Stimulated activated CD4-positive, alpha-beta T cell treated with anti-CD3 and anti-CD28 coated beads, Interleukin-12 subunit alpha, Interleukin-12 subunit beta, amount 100 ng/mL, for 24 hours (primary cell): ENCODE measurements at regions not wholly inside any gene's neighbourhood (a gene's known extent, or its start where the extent isn't known, plus 50 kb on each side); places are given as distances from the start of the nearest gene placed in this dataset.
"Not testable (repeated sequence)": the region's sequence is repeated elsewhere in the genome, so short reads cannot be mapped to it uniquely, and the experiment has no call there.

Experiments used
- DNase-seq, 2 experiments: peaks; one replicate each; pipeline ENCODE4 v3.0.0-alpha.2; 2020; ENCODE audit warnings: low read depth in 2 of 2

DNA sequence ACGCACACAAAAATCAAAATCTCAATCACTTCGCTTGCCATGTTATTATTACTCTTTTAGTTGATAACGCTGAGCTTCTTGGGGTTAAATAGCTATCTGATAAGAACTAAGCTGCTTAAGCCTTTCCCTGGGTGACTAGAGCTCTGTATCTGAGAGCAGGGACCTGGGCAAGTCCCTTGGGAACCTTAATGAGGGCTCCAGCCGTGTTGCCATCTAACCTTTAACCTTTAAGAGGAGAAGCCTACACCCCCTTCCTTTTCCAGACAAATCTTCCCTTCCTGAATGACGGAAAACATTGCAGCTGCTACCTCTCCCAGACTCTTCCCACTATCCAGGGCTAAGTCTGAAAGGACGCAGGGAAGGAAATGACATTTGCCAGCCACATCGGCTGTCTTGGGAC is 216.5 kb upstream of the RAI14 start:
- no peak for DNase-seq

- DNase-seq, result not testable (repeated sequence)
Measured at GRCh38 chr5:34441767-34442166, 214.4 kb upstream of the RAI14 start.

DNA sequence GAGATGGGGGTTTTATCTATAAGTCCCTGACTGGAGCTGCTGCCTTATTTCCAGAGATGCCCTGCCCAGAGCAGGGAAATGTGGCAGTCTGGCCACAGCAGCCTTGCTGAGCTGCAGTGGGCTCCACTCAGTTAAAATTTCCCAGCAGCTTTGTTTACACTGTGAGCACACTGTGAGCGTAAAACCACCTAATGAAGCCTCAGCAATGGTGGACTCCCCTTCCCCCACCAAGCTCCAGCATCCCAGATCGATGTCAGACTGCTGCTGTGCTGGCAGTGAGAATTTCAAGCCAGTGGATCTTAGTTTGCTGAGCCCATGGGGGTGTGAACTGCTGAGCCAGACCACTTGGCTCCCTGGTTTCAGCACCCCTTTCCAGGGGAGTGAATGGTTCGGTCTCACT is 208.7 kb upstream of the RAI14 start:
- no peak for DNase-seq

DNA sequence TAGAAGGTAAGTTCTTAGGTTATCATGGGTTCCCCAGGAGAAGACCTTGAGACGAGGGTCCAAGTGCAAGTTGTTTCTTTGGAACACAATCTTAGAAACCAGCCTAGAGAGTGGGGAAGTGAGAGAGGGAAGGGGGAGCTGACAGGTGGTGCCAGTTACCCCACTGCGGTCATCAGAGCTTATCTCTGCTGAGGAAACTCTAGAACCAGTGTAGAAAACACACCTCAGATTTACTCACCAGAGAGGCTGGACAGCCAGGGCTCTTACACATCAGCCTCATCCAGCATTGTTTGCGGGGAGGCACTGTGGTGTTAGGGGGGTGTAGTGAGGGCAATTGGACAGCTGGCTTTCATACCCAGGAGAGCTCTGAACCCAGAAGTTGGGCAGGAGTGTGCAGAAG is 206.5 kb upstream of the RAI14 start:
- no peak for DNase-seq

DNA sequence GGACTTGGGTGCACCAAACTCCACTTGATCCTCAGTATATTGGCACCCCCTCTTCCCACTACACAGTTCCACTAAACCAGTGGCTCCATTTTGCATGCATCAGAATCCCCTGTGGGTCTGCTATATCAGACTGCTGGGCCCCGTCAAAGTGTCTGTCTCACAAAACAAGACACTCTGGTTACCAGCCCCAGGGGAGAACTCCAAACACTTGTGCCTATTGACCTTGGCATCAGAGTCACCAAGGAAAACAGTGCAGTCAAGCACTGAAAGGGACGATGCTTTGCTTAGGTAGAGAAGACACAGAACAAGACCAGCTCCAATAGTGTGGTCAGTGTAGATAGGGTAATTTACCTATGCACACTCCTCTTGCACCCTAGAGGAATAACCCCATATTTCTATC is 205.8 kb upstream of the RAI14 start:
- DNase-seq, result no peak

- DNase-seq, result no peak
Measured at GRCh38 chr5:34452170-34452828, 203.8 kb upstream of the RAI14 start.

- DNase-seq, result no peak
Measured at GRCh38 chr5:34455098-34455497, 201.0 kb upstream of the RAI14 start.

GRCh38 chr5:34459908-34460307 is 196.2 kb upstream of the RAI14 start:
- DNase-seq, result no peak

DNA sequence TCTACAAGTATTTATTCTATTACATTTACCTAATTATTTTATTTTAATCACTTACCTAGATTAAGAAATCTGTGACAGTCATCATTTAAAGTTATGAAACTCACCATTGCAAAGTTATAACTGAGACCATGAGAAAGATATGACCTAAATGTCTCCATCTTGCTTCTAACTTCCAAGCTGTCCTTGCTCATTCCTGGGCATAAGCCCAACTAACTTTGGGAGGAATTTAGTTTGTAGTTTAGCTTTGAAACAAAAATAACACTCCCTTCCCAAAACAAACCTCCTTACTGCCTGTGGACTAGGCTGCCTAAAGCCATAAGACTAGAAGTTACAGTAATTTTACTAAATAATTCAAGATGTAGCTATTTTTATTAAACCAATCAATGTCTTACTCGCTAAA is 195.6 kb upstream of the RAI14 start:
- DNase-seq, result no peak

DNA sequence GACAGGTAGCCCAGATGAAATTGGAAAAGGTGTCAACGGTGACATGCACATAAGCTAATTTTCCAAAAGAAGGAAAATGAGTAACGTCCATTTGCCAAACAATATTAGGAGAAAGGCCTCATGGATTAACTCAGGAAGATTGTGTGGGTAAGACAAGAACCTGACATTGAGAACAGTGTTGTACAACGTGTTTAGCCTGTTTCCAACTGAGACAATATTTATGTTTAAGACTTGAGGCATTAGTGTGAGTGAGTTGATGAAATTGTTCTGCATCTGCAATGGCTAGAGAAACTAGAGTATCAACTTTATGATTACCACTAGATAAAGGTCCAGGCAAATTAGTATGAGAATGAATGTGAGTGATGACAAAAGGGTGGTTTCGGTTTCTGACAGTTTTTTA is 191.3 kb upstream of the RAI14 start:
- no peak for DNase-seq

GRCh38 chr5:34465301-34465700 is 190.8 kb upstream of the RAI14 start:
- DNase-seq, result not testable (repeated sequence)

DNA sequence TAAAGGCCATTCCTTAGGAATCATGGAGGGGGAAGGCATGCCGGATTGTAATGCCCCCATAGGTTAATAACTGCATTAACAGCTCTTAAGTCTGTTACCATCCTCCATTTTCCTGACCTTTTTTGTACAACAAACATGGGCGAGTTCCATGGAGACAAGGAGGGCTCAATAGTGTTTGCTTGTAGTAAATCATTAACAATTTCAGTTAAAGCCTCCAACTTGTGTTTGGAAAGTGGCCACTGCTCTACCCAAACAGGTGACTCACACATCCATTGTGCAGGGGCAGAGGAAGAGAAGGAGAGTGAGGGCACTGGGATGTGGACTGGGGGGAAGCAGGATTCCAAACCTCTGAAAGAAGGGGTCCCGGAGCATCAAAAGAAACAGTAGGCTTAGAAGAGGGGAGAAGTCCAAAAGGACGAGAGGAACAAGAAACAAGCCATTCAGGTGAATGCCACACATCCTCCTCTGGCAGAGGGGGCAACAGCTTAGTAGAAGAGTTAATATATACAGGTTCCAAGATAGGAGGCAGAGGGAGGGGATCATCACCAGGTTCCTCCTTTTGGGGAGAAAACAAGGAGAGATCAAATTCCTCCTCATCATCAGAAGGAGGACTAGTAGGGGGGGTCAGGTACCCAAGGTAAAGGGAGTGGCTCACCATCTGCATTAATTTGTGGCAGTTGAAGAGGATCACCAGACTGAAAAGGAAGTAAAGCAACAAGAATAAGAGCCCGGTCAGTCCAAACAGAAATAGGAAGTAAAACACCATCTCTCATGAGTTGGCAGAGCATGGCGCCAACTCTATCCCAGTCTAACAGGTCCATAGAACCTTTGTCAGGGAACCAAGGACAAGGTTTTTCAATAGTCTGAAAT is 189.4 kb upstream of the RAI14 start:
- not testable (repeated sequence) for DNase-seq

DNA sequence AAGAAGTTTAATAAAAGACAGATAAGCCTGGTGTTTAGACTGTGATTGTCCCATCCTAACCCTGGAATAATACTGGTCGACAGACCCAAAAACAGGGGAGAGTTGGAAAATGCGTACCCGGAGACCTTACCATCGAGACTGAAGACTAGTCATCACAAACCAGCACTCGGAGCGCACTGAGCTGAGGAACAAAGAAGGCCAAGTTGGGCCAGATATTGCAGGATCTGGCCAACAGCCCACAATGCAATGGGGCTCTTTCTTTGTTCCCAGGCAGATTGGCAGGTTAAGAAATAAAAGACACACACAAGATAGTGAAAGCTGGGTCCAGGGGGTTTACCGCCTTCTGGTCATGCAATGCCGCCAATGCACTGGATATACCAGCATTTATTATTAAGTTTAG is 188.7 kb upstream of the RAI14 start:
- DNase-seq, result no peak

DNA sequence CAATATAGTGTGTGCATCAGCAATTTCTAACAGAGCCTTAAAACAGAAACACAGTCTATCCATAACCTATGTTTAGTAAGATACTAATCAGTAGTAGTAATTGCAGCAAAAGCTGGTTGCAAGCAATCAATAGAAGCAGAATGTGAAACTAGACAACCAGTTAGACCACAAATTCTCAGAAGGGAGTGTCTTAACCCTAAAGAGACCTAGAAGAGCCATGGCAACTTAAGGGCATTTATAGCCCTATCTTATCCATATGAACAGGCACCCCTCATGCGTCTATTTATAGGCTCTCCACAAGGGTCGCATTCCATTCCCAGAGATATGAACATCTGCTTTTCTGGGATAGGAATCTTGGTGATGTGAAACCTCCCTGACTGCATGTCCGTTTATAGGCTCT is 188.1 kb upstream of the RAI14 start:
- DNase-seq, result not testable (repeated sequence)

- DNase-seq, result no peak
Measured at GRCh38 chr5:34469971-34470370, 186.2 kb upstream of the RAI14 start.

DNA sequence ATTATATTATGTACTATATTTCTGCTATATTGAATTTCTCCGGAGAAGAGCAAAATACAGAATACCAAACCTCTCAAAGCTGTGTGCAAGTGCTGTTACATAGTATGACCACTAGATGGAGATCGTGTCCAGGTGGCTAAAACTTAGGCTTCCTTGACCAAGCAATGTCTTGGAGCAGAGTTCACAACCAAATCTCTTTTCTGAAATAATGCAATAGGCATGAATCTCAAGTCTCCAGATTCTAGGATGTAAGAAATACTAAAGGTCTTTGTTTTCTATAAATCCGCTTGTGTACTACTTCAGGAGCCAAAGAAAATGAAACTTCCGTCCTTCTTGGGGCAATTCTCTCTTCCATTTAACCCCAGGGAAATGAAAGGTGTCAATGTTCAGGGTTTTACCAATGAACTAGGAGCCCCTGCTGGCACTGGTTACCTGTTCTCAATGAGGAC is 181.5 kb upstream of the RAI14 start:
- no peak for DNase-seq

DNA sequence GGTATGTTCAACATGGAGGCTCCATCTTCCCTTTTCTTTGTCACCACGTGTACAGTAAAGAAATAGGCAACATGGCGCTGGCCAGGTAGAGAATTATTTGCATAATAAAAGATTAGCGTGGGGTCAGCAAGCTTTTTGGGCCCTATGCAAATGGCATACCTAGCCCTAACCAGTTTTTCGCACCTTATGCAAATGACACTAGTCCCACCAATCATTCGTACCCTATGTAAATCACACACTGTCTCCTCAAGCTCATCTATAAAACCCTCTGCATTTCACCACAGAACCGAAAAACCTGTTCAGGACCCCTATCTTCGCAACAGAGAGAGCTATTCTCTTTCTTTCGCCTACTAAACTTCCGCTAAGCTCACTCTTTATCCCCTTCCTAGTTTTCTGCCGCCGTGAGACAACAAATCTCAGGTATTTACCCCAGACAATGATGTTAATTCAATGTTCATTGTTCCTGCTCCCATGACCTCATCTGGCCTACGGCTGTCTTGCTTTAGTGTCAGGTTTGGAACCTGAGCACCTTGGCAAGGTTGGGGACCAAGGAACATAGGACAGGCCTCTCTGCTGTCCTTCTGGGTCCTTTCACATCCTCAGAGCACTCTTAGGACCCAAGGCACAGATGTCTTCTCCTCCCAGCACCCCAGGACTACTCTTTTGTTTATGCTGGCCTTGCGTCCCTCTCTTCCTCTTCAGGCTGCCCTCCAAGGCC is 180.7 kb upstream of the RAI14 start:
- no peak for DNase-seq

GRCh38 chr5:34476941-34477565 is 179.1 kb upstream of the RAI14 start:
- DNase-seq, result no peak

DNA sequence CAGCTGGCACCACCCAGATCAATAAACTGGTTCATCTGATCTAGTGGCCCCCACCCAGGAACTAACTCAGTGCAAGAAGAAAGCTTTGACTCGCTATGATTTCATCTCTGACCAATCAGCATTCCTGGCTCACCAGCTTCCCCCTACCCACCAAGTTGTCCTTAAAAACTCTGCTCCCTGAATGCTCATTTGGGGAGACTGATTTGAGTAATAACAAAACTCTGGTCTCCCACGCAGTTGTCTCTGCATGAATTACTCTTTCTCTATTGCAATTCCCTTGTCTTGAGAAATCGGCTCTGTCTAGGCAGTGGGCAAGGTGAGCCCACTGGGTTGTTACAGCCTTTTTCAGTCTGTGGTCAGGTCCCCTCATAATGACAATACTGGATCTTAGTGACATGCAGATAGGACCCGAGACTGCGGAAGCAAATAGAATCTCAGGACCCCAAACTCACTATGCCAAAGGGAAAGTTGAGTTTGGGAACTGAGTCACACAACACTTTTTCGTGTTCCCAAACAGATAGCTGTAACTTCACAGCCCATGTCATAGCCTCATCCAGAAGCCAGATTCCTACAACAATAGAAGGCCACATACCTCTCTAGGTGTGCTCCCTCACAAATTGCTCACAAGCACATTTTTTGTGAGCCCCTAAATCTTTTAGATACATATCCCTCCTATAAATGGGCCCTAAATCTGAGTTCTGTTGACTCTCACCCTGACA is 175.2 kb upstream of the RAI14 start:
- DNase-seq, result no peak

GRCh38 chr5:34483442-34484033 is 172.6 kb upstream of the RAI14 start:
- no peak for DNase-seq
